Activated naive CD4-positive, alpha-beta T cell treated with anti-CD3 and anti-CD28 coated beads, Interleukin-2, amount 50 U/mL, for 24 hours (primary cell): ENCODE measurements at regions not wholly inside any gene's neighbourhood (a gene's known extent, or its start where the extent isn't known, plus 50 kb on each side); places are given as distances from the start of the nearest gene placed in this dataset.

ENCODE experiments used
- H3K27ac Mint-ChIP-seq: one replicate; pipeline ENCODE4 v1.8.0; 2021; ENCODE audit warnings: mild to moderate bottlenecking, mixed read lengths
- H3K27me3 Mint-ChIP-seq: one replicate; pipeline ENCODE4 v1.8.0; 2021; ENCODE audit warnings: mixed read lengths
- H3K36me3 Mint-ChIP-seq: one replicate; pipeline ENCODE4 v1.8.0; 2021; ENCODE audit warnings: mixed read lengths
- H3K4me1 Mint-ChIP-seq: one replicate; pipeline ENCODE4 v1.8.0; 2021; ENCODE audit warnings: mixed read lengths
- H3K4me3 Mint-ChIP-seq: one replicate; pipeline ENCODE4 v1.8.0; 2021; ENCODE audit warnings: mild to moderate bottlenecking, mixed read lengths
- H3K9me3 Mint-ChIP-seq: one replicate; pipeline ENCODE4 v1.8.0; 2021; ENCODE audit warnings: mixed read lengths

DNA sequence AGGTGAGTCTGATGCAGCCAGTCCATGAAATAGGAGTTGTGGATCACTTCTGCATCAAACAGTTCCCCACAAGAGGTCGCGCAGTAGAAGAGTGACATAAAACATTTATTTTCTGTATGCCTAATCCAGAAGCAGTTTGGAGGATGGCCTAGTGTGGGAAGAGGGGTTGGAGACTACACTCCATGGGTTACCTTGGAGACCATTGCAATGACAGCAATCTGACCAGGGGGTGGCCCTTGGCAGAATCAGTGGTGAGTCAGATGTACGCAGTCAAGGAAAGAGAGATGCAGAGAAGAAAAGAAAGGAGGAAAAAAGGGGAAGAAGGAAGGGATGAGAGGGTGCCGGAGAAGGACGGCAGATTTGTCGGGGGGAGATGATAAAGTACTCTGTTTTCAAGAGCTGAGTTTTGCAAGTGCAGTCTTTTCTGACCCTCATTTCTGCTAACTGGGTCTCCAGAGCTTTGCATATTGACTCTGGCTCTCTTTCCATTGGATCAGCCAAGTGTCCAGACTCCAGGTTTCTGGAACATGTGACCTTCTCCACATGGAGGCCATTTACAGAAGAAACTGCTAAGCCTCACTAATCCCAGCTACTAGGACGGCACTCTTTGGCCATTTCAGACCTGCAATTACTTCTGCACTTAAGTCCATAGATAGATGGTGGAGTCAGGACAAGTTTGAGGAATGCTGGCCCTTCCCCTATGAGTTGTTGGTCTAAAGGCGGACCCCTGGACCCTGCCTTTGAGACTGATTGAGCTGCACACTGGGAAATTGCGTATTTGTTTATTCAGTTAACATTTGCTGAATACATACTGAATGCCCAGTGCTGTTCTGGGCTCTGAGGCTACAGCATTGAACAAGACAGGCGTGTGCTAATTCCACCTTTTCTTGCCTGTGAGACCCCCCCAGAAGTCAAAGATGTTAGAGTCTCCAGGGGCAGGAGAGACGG, 424.2 kb downstream of the BCL11B start:
- H3K4me3 Mint-ChIP-seq: no peak overlapping the region

DNA sequence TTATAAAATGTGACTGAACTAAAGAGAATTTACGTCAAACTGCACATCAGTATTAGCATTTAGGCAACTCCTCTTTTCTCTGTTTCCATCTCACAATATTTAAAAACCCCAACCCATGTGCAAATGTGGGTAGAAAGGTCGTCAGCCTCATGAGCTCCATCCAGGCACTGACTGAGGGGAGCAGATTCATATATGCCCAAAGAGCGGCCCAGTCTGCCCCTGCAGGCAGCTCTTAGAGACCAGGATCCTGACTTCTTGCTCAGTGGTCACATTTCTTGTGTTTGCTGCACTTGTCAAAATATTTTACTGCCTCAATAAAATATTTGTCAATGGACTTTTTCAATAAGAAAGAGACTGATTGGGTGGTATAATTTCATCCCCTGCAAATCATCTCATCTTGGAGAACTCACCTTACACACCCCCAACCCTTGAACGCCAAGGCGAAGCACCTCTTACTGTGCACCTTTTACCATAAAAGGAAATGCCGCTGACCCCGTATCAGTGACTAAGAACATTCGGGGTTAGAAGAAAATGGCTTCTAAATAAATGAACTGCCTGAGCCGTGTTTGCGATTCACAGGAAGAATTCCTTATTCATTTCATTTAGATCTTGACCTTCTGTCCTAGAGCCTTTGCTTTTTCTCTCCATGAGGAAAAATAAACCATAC, 418.8 kb downstream of the BCL11B start:
- no peaks in the 10 kb centered on the region for H3K9me3 Mint-ChIP-seq
- H3K4me1 Mint-ChIP-seq: no peaks in the 10 kb centered on the region
- H3K27me3 Mint-ChIP-seq: no peaks in the 10 kb centered on the region
- H3K27ac Mint-ChIP-seq: no peak overlapping the region
- H3K4me3 Mint-ChIP-seq: no peak overlapping the region
- H3K36me3 Mint-ChIP-seq: peaks cover 2% of the 10 kb centered on the region

More for the DNA sequence above, 424.2 kb downstream of the BCL11B start:
- Mint-ChIP-seq H3K27me3 (no peaks in the 10 kb centered on the region), H3K36me3 (no peaks in the 10 kb centered on the region), H3K4me1 (peaks cover 15% of the 10 kb centered on the region), H3K9me3 (no peaks in the 10 kb centered on the region), H3K27ac (no peak overlapping the region)

DNA sequence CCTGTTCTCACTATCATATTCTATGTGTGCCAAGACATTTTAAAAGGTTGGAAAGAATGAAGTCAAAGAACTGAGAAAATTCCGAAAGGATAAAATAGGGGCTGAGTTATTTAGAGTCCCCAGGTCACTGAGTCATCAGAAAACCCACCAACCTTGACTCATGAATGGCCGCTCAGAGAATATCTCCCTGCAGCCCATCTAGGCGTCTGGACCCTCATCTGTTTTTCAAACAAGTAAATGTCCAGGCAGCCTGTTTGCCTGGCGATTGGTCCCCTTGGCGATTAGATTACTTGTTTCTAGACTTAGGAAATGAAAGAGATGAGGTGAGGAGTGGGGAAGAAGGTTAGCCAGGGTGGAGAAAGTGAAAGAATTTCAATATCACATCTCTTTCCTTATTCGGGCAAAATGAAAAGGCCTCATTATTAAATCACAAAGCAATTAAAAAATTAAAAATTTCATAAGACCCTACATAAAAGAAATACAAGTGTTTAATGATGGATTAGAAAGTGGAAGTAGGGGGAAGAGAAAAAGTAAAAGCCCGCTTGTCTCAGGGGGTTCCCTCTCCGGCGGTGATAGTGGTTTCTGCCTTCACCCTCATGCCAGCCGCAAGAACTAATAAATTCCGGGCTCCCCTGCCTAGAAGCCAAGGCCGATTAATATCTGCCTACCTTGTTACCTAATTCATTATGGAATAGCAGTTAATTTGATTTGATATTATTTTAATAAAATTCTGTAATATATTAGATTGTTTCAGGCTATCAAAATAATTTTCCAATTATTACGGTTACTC, 415.9 kb downstream of the BCL11B start:
- no peaks in the 10 kb centered on the region for H3K9me3 Mint-ChIP-seq
- H3K36me3 Mint-ChIP-seq: peaks cover 2% of the 10 kb centered on the region
- peaks cover 7% of the 10 kb centered on the region for H3K4me1 Mint-ChIP-seq
- no peaks in the 10 kb centered on the region for H3K27me3 Mint-ChIP-seq
- H3K4me3 Mint-ChIP-seq: no peak overlapping the region
- no peak overlapping the region for H3K27ac Mint-ChIP-seq

DNA sequence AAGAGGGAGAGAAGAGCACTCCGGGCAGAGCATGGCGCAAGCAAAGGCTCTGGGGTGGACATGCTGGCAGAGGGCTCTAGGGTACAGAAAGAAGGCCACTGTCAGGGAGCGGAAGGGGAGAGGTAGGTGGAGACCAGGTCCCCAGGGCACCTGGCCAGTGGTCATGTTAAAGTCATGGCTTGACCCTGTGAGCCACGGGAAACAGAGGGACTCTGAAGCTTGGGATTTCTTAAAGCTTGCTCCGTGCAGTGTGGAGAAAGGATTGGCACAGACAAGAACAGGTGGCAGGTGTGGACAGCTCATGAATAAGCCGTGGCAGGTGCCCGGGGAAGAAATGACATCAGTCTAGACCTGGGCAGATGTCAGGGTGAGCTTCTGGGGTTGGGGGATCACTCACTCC, 413.8 kb downstream of the BCL11B start:
- H3K4me1 Mint-ChIP-seq: peaks cover 7% of the 10 kb centered on the region
- H3K9me3 Mint-ChIP-seq: no peaks in the 10 kb centered on the region
- no peak overlapping the region for H3K4me3 Mint-ChIP-seq
- H3K27ac Mint-ChIP-seq: no peak overlapping the region
- H3K27me3 Mint-ChIP-seq: no peaks in the 10 kb centered on the region
- peaks cover 2% of the 10 kb centered on the region for H3K36me3 Mint-ChIP-seq

DNA sequence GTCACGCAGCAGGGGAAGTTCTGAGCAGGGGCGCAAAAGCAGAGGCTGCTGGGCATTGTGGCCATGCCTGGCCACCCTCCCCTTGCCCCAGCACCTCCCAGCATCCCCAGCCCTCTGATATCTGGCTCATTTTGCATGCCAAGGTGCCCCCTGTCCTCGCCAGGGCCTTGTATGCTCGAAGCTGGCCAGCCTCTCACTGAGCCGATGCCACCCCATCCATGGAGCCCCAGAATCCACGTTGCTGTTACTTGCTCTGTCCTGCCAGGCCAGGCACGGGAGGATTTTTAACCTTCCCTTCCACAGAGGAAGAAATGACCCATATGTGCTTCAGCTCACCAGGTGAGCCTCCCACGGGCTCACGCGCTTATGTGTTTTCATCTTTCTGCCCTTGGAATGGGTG, 413.4 kb downstream of the BCL11B start:
- H3K27me3 Mint-ChIP-seq: no peaks in the 10 kb centered on the region
- peaks cover 7% of the 10 kb centered on the region for H3K4me1 Mint-ChIP-seq
- no peaks in the 10 kb centered on the region for H3K9me3 Mint-ChIP-seq
- no peak overlapping the region for H3K27ac Mint-ChIP-seq
- peaks cover 2% of the 10 kb centered on the region for H3K36me3 Mint-ChIP-seq
- no peak overlapping the region for H3K4me3 Mint-ChIP-seq

DNA sequence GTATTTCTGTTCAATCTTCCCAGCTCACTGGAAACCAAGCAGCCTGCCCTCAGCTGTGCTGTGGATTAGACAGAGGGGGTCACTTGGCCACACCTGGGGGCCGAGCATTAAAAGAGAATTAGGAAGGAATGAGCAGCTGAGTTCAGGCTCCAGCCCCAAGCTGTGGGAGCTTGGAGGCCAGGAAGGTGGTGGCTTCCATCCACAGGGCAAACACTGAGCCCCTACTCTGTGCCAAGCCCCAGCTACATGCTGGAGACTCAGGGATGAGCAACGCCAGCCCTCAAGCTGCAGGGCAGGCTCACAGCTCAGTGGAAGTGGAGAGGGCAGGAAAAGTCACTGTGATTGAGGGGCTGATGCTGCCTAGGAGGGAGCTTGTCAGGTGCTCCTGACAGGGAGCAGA, 412.7 kb downstream of the BCL11B start:
- Mint-ChIP-seq H3K4me1 (peaks cover 7% of the 10 kb centered on the region), H3K4me3 (no peak overlapping the region), H3K27me3 (no peaks in the 10 kb centered on the region), H3K36me3 (peaks cover 2% of the 10 kb centered on the region), H3K9me3 (no peaks in the 10 kb centered on the region), H3K27ac (no peak overlapping the region)

DNA sequence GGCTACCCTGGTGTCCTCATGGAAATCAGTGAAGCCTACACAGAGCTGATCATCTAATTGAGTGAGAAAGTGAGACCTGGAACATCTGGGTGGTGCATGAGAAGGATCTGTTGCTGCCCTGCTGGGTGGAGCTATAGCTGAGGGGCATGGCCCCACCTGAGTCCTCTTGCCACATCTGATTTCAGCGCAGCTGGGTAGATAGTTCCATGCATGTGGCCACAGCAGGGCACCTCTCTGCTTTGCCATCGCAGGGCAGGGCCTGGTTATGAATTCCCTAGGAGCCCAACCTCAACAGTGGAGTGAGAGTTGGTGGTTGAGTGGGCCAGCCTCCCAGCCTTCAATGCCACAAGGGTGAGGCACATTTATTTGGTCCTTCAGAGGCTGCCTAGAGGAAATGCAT, 407.8 kb downstream of the BCL11B start:
- H3K27ac Mint-ChIP-seq: no peak overlapping the region
- no peaks in the 10 kb centered on the region for H3K27me3 Mint-ChIP-seq
- H3K36me3 Mint-ChIP-seq: peaks cover 3% of the 10 kb centered on the region
- H3K4me3 Mint-ChIP-seq: no peak overlapping the region
- peaks cover 16% of the 10 kb centered on the region for H3K4me1 Mint-ChIP-seq
- H3K9me3 Mint-ChIP-seq: no peaks in the 10 kb centered on the region

DNA sequence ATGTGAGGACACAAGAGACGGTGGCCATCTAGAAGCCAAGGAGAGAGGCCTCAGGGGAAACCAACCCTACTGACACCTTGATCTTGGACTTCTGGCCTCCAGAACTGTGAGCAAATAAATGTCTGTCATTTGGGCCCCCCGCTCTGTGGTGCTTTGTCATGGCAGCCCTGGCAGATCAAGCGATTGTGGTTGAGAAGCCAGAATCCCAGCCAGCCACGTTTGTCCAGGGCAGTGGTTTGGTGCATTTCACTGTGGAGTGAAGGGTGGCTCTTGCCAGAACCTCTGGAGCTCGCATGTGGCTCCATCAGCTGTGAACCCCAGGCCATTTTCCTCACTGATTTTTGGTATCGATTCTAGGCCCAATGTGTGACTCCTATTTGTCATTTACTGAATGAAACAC, 404.9 kb downstream of the BCL11B start:
- peaks cover 3% of the 10 kb centered on the region for H3K36me3 Mint-ChIP-seq
- H3K9me3 Mint-ChIP-seq: no peaks in the 10 kb centered on the region
- H3K27me3 Mint-ChIP-seq: no peaks in the 10 kb centered on the region
- H3K4me3 Mint-ChIP-seq: no peak overlapping the region
- no peak overlapping the region for H3K27ac Mint-ChIP-seq
- H3K4me1 Mint-ChIP-seq: peaks cover 9% of the 10 kb centered on the region

DNA sequence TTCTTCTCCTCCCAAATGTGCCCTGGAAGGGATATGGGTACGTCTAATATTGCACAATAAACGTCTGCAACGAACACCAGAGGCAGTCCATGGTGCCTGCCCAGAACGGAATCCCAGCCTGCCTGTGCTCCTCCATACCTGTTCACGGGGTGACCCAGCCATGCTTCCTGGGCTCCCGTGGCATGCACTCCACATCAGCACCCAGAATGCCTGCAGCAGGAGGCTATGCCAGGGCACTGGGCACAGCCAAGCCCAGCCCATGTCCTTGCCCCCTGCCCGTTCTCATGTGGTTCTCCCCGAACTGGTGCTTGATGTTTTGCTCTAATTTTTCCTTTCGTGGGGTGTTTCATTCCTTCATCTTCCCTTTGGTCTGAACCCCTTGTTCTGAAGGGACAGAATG, 404.3 kb downstream of the BCL11B start:
- Mint-ChIP-seq H3K27ac (no peak overlapping the region), H3K4me1 (peaks cover 9% of the 10 kb centered on the region), H3K36me3 (peaks cover 3% of the 10 kb centered on the region), H3K27me3 (no peaks in the 10 kb centered on the region), H3K4me3 (no peak overlapping the region), H3K9me3 (no peaks in the 10 kb centered on the region)

DNA sequence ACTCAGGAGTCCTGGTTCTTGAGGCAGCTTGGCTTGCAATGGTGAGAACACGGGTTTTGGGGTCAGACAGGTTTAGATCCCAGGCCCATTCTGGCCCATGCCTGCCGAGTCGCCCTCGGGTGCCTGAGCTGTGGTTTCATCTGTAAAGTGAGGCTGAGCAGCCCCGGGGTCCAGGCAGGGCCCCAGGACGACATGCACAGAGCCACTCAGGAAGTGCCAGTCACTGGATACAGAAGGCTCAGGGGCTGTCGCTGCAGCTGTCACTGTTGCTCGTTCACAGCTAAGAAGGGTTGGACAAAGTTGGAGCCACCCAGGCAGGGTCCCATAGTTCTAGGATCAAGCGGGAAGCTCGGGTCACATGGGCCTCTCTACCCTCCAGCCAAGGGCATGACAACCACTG, 403.1 kb downstream of the BCL11B start:
- peaks cover 14% of the 10 kb centered on the region for H3K4me1 Mint-ChIP-seq
- peaks cover 3% of the 10 kb centered on the region for H3K36me3 Mint-ChIP-seq
- H3K9me3 Mint-ChIP-seq: peaks cover 5% of the 10 kb centered on the region
- H3K4me3 Mint-ChIP-seq: no peak overlapping the region
- H3K27me3 Mint-ChIP-seq: no peaks in the 10 kb centered on the region
- H3K27ac Mint-ChIP-seq: no peak overlapping the region

DNA sequence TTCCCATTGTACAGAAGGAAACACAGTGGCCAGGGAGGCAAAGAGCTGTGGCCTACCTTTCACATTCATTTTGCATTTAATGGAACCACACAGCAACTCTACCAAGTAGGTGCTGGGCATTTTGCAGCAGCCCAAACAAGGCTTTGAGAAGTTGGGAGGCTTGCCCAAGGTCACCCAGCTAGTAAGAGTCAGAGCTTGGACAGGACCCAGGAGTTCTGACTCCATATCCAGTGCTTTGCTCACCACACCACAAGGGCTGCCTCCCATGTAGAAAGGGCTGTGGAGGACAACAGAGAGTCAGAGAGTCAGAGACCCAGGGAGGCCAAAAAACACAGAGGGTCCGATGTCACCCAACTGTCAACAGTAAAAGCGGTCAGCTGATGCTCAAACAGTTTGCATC, 400.2 kb downstream of the BCL11B start:
- no peak overlapping the region for H3K27ac Mint-ChIP-seq
- peaks cover 14% of the 10 kb centered on the region for H3K4me1 Mint-ChIP-seq
- no peak overlapping the region for H3K4me3 Mint-ChIP-seq
- no peaks in the 10 kb centered on the region for H3K36me3 Mint-ChIP-seq
- H3K27me3 Mint-ChIP-seq: no peaks in the 10 kb centered on the region
- H3K9me3 Mint-ChIP-seq: peaks cover 5% of the 10 kb centered on the region

DNA sequence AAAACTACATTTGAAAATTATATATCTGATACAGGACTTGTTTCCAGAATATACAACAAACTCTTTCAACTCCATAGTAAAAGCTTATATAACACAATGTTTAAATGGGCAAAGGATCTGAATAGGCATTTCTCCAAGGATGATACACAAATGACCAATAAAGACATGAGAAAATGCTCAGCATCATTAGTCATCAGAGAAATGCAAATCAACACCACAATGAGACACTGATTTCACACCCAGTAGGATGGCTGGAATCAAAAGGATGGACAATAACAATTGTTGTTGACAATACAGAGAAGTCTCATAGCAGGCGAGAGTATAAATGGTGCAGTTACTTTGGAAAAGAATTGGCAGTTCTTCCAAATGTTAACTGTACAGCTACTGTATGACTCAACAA, 394.9 kb downstream of the BCL11B start:
- H3K4me1 Mint-ChIP-seq: peaks cover 4% of the 10 kb centered on the region
- peaks cover 14% of the 10 kb centered on the region for H3K9me3 Mint-ChIP-seq
- H3K36me3 Mint-ChIP-seq: peaks cover 2% of the 10 kb centered on the region
- no peak overlapping the region for H3K27ac Mint-ChIP-seq
- H3K4me3 Mint-ChIP-seq: no peak overlapping the region
- no peaks in the 10 kb centered on the region for H3K27me3 Mint-ChIP-seq

DNA sequence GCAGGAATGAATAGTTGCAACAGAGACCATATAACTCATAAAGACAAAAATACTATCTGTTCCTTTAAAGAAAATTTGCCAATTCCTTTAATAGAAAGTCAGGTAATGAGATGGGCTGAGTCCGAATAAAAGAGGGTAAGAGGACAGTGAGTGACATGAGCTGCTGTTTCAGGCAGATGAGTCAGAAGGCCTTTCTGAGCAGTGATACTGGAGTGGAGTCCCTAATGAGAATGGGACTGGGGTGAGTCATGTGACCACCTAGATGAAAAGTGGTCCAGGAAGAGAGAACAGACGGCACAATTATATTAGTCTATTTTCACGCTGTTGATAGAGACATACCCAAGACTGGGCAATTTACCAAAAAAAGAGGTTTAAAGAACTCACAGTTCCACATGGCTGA, 393.7 kb downstream of the BCL11B start:
- Mint-ChIP-seq H3K4me1 (peaks cover 1% of the 10 kb centered on the region), H3K4me3 (no peak overlapping the region), H3K36me3 (peaks cover 2% of the 10 kb centered on the region), H3K27ac (peak overlapping the region; percentile 1), H3K27me3 (no peaks in the 10 kb centered on the region), H3K9me3 (peaks cover 12% of the 10 kb centered on the region)

DNA sequence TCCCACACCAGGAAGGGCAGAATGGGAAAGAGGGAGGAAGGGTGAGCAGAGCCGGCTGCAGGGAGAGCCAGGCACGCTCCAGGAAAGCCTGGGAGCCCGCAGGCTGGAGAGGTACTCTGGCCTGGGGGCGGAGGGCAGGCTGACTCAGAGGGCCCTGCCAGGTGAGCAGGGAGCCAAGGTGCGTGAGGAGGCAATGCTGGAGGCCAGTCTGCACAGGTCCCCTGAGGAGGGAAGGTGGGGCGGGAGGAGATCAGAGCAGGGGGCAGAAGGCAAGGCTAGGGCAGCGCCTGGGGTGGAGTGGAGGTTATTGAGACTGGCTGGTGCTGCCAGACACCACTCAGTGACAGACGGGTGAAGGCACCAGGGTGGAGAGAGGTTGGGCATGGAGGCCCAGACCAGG, 385.0 kb downstream of the BCL11B start:
- Mint-ChIP-seq H3K27ac (no peak overlapping the region), H3K27me3 (no peaks in the 10 kb centered on the region), H3K9me3 (no peaks in the 10 kb centered on the region), H3K36me3 (peaks cover 5% of the 10 kb centered on the region), H3K4me3 (no peak overlapping the region), H3K4me1 (peaks cover 15% of the 10 kb centered on the region)

DNA sequence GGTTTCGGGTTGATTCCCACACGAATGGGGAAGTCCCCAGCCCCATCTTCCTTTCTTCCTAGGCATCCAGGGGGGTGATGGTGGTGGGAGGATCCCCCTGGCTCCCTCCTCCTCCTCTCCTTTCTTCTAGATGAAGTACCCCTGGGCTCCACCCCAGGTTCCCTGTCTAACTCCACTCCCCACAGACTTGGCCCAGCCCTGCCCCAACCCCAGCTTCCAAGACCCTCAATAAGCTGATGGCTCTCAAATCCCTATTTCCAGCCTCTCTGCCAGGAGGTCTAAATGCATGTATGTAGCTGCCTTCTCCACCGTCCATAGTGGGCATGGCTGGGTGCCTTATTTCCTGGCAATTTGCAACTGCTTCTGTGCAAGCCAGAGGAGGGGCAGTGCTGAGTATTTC, 383.7 kb downstream of the BCL11B start:
- Mint-ChIP-seq H3K4me3 (no peak overlapping the region), H3K36me3 (peaks cover 5% of the 10 kb centered on the region)

More for the DNA sequence above, 383.7 kb downstream of the BCL11B start:
- no peaks in the 10 kb centered on the region for H3K27me3 Mint-ChIP-seq
- H3K27ac Mint-ChIP-seq: no peak overlapping the region
- H3K9me3 Mint-ChIP-seq: no peaks in the 10 kb centered on the region
- peaks cover 15% of the 10 kb centered on the region for H3K4me1 Mint-ChIP-seq
